HG02970 (cell line): ENCODE measurements at regions not wholly inside any gene's neighbourhood (a gene's known extent, or its start where the extent isn't known, plus 50 kb on each side); places are given as distances from the start of the nearest gene placed in this dataset.
"Not testable (repeated sequence)": the region's sequence is repeated elsewhere in the genome, so short reads cannot be mapped to it uniquely, and the experiment has no call there.

Experiments
- ATAC-seq: cut with Tn5 transposase; IDR thresholded peaks from one replicate; pipeline ENCODE4 v1.9.1; 2021; ENCODE audit warnings: mild to moderate bottlenecking, moderate library complexity, moderate number of reproducible peaks; ENCODE audit not compliant: unreplicated experiment, low FRiP score

DNA sequence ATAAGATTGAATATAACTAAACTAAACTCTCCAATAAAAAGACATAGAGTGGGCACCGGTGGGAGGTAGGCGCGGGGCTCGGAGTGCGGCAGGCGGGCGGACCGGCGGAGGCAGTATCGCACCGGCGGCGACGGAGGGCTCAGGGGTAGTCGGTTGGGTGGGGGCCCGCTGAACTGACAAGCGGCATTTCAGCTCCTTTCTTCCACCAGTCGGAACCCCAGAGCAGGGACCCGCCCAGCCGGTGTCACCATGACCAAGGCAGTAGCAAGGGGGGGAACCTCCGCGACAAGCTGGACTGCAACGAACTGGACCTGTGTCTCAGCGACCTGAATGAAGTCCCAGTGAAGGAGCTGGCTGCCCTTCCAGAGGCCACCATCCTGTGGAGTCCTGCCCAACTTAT lies 156.7 kb downstream of the HINT1 start:
- no peak for ATAC-seq

DNA sequence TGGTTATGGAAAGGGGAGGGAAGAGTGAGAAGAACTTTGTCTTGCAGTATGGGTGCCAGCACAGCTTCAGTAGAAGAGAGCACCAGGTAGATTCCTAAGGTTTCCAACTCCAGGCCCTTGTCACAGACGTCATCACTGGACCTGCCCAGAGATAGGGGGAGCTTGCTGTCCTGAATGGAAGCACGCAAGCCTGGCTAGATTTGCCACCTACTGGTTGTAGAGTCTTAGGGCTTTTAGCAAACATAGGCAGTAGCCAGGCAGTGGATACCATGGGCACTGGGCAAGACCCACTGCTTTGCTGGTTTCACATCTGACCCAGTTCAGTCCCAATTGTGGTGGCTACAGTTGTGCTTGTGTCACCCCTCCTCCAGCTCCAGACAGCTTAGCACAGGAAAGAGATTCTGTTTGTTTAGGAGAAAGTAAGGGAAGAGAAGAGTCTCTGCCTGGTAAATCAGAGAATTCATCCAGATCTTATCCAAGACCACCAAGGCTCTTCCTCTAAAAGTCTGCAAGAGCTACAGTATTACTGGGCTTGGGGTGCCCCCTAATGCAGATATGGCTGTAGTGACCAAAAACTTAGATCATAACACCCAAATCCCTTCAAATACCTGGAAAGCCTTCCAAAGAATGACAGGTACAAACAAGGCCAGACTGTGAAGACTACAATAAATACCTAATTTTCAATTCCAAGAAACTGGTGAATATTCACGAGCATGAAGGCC lies 158.9 kb downstream of the HINT1 start:
- no peak for ATAC-seq

DNA sequence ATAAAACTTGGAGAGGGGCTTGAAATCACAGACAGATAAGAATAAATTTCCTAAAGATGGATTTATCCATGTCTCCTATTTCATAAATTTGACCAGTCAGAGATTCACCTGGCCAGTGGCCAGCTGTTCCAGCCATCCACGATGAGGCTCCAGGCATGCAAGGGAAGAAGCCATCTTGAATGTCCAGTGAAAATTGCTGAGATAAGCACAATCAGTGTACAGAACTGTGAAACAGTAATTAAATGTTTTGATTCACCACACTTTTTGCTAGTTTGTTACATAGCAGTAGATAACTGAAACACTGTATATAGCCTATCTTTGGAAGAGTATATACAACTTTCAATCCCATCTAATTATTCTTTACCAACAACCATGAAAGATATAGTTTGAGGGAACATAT lies 163.5 kb downstream of the HINT1 start:
- no peak for ATAC-seq

DNA sequence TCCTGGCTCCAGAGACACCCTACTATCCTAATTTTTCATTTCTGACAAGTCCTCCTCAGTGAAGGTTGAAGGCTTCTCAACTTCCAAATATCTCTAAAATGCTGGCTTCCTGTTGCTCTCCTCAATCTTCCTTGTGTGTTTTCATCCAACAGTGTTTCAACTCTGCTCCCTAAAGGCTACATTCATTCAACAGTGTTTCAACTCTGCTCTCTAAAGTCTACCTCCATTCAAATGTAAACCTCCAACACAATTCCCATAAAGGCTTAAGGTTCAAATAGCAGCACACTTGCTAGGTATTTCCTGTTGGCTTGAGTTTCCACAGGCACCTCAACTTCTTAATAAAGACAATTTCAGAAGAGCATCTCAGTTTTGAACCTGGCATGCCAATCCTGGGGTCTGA lies 164.8 kb downstream of the HINT1 start:
- ATAC-seq = no peak

DNA sequence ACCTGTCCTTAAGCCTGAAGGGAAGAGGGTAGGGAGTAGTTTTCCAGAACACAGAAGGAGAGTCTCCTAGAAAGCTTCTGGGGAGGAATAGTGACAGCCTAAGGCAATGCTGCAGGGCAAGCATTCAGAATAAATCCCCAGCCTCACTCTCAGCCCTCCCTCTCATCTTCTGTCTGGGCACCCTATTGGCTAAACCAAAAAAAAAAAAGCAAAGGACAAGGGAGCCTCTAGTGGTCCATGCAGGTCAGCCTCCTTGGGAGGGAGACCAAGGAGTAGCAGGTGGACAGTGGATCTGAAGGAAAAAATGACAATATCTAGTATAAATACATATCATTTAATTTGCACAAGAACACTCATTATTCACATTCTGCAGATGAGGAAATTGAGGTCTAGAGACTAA lies 168.3 kb downstream of the HINT1 start:
- ATAC-seq = not testable (repeated sequence)

DNA sequence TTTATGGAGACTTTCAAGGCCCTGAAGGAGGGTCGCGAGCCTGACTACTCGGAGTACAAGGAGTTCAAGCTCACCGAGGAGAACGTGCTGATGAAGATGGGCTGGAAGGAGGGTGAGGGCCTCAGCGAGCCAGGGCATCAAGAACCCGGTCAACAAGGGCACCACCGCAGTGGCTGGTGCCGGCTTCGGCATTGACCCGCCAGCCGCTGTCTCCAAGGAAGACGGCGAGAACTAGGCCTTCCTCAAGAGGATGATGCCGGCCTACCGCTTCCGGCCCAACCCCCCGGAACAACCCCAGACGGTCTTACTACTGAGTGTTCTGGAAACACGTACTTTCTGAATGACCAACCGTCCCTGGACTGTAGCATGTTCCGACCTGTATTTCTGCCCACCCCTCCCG lies 169.2 kb downstream of the HINT1 start:
- no peak for ATAC-seq

DNA sequence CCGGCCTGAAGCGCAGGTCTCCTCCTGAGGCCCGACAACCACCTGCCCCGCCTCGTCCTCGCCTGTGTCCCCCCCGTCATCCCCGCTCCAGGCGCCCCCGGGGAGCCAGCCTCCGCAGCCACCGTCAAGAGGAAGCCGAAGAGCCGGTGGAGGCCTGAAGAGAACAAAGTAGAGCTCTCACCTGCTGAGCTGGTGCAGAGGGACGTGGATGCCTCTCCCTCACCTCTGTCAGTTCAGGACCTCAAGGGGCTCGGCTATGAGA lies 169.9 kb downstream of the HINT1 start:
- ATAC-seq = no peak

DNA sequence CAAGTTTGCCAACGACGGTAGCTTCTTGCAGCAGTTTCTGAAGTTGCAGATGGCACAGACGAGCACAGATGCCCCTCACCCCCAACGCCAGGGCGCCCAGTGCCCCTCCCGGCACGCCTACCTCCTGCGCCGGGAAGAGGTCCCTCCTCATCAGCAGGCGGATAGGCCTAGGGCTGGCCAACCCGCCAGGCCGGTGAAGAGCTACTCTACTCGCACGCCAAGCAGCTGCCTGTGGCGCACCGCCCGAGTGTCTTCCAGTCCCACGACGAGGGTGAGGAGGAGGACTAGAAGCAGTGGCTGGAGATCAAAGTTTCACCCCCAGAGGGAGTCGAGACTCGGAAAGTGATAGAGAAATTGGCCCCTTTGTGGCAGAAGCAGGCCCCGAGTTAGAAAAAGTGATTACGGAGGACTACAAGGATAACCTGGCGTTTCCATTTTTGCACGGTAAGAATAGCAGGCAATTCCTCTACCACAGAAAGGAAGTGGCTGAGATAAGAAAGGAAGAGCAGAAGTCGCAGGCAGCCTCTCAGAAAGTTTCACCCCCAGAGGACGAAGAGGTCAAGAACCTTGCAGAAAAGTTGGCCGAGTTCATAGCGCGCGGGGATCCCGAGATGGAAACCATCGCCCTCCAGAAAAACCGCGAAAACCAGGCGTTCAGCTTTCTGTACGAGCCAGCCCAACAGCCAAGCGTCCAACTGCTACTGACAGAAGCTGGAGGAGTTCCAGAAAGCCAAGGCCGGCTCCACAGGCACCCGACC lies 170.4 kb downstream of the HINT1 start:
- ATAC-seq = no peak

DNA sequence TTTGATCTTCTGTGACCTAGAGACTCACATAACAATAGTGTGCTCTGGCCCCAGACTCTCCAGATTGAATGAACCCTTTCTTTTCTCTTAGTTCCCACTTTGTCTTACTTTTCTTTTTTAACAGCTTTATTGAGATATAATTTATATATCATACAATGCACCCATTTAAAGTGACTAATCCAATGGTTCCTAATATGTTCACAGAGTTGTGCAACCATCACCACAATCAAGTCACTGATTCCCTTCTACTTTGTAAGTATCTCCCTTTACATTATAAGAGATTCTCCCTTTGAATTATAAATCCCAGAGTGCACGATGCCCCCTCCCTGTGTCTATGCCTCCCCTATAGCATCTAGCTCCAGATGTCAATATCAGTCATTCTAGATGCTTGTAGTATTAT lies 172.4 kb downstream of the HINT1 start:
- ATAC-seq = no peak

DNA sequence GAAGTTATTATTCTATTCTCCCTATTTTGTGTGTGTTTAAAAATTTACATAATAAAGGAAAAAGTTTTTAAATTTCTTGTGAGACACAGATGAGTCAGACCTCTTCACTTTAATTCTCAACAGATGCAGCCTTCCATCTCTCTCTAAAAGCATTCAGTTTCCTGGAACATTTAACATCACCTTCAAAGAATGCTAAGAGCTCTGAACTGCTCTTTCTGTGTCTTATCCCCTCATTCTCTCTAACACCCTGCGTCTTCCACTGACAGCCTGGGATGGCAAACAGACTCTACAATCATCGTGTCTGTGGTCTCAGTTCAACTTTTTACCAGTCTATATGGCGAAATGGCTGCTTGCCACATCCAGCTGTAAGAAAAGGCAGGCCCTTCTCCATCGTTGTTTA lies 173.0 kb downstream of the HINT1 start:
- ATAC-seq = no peak

DNA sequence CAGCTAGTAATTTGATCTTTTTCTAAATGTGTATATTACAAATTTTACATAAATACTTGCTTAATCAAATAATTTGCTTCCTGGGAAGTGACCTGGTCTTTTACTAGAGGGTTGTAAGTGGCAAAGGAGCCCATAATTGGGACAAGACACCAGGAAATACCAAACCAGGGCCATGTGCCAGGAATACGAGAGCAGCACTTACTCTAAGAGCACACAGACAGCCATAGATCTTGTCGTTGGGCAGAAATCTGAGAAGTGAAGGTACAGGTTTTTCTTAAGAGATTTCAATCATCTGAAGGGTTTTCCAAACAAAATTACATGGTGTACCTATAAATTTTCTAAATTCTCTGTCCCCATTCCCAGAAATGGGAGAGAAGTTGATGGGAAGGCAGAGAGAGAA lies 179.3 kb downstream of the HINT1 start:
- no peak for ATAC-seq

DNA sequence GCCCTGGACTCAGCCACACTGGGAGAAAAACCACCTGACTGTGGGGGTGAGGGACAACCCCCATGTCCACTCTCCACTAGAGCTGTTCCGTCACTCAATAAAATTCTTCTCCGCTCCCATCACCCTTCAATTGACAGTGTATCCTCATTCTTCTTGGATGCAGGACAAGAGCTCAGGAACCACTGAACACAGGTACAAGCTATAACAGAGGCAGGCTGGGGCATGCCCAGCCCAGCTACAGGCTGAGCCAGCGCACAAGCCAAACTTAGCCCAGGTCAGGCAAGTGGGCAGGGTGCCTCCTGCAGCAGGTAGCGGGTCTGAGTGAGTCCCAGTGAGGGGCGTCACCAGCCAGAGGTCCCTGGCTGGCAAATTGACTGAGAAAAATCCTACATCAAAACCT lies 183.4 kb downstream of the HINT1 start:
- no peak for ATAC-seq

DNA sequence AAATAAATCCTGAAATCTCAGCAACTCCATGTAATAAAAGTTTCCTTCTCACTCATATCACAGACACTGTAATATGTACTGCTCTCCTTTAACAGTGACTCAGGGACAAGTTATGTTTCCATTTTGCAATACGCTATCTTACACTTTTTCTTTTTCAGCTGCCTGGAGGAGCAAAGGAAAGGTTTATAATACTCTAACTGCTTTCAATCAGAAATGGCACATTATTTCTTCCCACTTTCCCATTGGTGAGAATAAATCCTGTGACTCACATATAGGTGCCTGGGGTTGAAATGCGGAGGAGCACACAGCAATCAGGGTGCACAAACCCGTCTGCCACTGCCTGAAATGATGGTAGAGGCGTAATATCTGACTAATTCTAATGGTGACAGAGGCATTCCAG lies 186.6 kb downstream of the HINT1 start:
- no peak for ATAC-seq

DNA sequence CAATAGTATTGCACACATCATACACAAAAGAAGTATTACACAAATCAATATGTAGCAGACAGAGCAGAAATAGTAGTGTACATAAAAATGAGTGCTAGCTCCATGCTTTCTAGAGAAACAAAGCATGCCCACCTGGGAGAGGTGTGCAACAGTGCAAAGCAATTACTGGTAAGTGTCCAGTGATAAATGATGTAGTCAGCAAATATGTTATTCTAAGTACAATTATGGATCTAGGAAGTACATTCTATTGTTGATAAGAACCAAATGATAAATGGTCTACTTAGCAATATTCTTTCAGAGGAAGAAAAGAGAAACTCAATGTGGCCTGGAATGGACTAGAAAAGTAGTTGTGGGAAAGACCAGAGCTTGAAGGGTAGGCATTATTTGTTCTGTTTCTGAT lies 188.6 kb downstream of the HINT1 start:
- no peak for ATAC-seq

DNA sequence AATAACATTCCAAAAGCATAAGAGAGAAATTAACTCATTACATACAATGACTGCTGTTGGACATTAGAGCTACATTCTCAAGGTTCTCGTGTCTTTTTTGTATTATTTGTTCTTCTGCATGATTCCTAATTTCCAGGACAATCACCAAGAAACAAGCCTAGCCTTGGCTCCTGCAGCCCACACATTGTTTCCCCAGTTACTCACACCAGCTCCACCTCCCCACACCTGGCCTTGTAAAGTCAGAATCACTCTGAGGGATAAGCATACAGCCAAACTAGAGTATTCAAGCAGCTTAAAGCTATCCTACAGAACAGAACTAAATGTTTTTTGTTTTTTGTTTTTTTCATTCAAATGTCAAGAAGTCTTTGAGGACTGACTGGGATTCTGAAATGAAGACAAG lies 189.2 kb downstream of the HINT1 start:
- ATAC-seq = no peak

DNA sequence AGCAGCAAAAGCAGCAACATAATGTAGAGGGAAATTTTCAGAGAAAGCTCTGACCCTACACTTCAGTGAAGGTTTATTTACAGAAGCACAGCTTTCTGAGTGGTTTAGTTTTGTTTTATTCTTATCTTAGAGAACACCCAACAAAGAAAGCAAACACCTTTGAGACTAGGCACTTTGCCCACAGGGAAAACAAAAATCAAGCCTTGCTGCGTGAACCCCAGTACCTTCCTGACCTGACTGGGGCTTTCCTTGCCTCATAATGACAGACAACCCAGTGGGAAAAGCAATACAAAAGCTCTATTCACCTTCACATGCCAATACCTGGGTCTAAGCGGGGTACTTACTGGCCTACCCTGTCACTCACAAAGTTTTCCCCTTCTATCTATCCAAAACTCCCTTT lies 189.8 kb downstream of the HINT1 start:
- no peak for ATAC-seq

DNA sequence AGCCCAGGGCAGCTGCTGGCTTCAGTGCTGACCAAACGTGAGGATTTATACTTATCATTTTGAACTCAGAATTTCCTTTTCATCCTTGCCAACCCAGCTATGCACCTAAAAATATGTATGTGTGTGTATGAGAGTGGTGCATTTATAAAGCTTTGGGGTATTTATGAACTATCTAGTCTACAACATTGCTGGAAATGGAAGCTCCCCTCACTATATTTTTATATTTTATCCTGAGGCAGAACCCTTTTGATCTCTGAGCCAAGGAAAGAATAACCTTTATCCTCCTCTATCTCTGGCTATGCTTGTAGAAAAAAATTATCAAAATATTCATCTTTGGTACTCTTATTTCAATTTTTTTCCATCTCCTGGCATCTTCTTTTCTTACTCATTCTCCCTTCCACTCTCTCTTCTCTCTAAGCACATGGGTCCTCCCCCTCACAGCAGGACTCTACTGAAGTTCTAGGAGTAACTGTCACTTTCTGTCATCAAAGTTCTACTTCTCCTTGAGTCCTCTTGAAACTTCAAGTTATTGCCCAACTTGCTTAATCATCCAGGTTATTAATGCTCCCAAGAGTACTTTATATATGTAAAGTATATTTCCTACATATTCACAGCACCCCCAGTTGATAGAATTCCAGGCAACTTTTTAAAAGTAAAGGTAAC lies 190.9 kb downstream of the HINT1 start:
- no peak for ATAC-seq

DNA sequence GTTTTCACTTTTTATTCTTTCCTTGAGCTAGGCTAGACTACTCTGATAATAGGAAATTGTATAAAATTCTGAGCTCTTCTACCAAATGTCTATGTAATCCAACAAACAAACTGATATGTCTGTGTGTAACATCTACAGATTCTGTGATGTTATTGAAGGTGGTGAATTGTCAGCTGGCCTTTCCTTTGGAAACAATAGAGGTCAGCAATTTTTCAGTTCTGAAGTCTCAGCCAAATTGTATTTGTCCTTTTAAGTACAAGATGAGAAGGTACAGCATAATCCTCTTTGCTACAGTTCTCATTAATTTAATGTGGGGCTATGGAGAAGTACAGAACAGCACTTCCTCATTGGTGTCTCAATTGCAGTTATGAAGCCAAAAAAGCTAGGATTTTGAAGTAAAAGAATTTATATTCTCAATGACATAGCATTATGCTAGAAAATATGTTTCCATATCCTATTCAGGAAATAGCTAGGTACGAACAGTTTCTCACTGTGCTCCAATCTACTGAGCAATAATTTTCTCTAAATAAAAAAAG lies 198.0 kb downstream of the HINT1 start:
- no peak for ATAC-seq

DNA sequence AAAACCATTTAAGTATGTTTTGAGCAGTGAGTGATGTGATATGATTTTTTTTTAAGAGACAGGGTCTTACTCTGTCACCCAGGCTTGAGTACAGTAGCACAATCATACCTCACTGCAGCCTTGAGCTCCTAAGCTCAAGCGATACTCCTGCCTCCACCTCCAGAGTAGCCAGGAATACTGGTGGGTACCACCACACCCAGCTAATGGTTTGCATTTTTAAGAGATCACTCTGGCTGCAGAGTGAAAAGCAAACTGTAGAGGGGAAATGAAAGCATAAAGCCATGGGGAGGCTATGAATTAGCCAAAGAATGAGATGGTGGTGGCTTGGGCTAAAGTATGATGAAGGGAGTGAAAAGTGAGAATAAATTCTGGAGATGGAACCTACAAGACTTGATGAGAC lies 199.1 kb downstream of the HINT1 start:
- ATAC-seq = no peak

DNA sequence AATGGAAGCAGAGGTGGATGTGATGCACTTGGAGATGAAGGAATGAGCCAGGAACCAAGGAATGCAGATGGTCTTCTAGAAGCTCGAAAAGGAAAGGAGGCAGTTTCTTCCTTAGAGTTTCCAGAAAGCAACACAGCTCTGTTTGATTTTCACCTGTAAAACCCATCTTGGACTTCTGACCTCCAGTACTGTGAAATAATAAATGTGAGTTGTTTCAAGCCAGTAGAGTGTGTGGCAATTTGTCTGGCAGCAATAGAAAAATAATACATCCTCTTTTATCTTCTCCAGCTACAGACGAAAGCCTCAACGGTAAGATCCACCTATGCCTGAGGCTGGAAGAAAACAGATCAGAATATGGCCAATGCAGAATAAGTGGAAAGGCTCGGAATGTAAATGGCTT lies 199.7 kb downstream of the HINT1 start:
- no peak for ATAC-seq

DNA sequence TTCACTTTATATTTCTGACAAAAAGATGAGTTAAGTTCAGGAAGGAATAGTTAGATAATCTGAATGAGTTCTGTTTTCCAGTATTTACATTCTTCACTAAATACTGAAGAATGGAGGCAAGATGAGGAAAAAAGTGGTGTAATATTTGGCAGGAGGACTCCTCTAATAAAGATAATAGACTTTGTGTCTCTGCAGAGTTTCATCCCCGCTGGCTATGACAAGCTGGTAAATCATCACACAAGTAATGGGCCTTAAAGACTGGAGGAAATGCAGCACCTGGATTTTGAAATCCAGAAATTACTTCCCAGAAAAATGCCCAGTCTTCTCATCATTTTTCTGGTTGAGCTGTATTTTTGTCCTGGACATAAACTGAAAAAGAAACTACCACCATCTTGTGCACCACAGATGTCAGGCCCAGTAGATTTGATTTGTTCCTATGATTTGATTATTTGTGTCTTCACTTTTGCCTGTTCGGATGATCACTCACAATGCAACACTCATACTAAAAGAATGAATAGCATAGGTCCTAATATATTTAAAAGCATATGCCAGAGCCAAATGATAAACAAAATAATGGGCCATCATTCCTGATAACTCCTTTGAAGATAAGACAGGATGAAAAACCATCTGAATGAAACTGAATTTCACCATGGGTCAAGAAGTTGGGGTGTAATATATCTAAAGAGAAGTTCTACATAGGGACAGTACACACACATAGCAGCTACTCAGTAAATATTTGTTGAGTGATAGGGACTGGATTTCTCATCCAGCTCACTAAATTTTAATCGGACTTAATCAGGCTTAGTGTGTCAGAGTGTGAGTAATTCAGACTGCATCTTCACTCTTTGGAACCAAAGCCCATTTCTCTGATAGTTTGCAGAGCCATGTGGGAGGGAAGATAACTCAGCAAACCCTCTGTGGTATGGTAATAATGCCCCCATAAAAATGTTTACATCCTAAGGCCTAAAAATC lies 200.5 kb downstream of the HINT1 start:
- no peak for ATAC-seq
